Epithelial cell of proximal tubule (primary cell): ENCODE measurements at regions not wholly inside any gene's neighbourhood (a gene's known extent, or its start where the extent isn't known, plus 50 kb on each side); places are given as distances from the start of the nearest gene placed in this dataset.

Experiments used
- DNase-seq: peaks from one replicate; pipeline ENCODE4 v3.0.0-alpha.2; 2011; ENCODE audit warnings: low read depth
- H3K4me3 ChIP-seq: 2 replicates; pipeline ENCODE4 v1.5.1; 2011; ENCODE audit warnings: low read depth, mild to moderate bottlenecking, low read length
- TF ChIP-seq, protein P1 (sequence below): conservative IDR thresholded peaks from 2 replicates; pipeline ENCODE4 v1.5.1; 2012; ENCODE audit warnings: low read depth, mild to moderate bottlenecking, low read length

DNA sequence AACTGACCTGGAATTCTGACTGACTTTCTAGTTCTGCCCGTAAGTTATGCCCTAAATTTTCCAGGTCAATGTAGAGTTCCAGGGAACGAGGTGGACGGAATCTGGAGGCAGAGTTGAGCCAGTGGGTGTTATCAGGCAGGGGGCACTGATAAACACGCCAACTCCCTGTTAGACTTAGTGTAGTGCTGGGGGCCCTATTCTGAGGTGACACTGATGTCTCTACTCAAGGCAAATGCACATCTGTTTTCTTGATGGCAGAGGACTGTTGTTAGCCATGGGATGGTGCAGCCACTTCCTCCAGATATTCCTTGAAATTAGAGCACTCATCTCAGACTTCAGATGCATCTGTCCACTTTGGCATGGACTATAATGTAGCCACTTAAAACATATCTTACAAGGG, 83.5 kb downstream of the C9orf152 start:
- DNase-seq = no peak
- H3K4me3 ChIP-seq = no peak overlapping the region
- TF ChIP-seq, protein P1, sequence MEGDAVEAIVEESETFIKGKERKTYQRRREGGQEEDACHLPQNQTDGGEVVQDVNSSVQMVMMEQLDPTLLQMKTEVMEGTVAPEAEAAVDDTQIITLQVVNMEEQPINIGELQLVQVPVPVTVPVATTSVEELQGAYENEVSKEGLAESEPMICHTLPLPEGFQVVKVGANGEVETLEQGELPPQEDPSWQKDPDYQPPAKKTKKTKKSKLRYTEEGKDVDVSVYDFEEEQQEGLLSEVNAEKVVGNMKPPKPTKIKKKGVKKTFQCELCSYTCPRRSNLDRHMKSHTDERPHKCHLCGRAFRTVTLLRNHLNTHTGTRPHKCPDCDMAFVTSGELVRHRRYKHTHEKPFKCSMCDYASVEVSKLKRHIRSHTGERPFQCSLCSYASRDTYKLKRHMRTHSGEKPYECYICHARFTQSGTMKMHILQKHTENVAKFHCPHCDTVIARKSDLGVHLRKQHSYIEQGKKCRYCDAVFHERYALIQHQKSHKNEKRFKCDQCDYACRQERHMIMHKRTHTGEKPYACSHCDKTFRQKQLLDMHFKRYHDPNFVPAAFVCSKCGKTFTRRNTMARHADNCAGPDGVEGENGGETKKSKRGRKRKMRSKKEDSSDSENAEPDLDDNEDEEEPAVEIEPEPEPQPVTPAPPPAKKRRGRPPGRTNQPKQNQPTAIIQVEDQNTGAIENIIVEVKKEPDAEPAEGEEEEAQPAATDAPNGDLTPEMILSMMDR = no peak

DNA sequence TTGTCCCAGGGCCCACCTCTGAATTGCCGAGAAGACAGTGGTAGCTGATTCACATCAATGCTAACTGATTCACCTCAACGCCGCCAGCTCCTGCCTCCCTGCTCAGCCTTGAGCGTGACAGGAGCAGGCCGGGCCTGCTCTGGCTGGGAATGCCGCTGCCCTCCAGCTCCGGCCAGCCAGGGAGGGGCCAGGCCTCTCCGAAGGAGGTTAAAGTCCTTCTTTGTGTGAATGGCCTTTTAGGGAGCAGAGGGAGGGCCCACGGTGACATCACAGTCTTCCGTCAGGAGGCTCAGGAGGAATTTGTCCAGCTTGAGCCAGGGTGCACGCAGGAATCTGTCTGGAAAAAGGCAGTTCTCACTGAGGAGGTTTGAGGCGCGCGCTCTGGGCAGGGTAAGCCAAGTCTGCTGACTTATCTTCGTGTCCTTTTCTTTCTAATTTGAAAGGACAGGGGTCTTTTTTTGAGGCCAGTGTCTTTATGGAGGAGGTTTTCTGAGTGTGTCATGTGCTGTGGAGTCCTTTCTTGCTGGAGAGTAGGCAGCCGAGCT, 82.7 kb downstream of the C9orf152 start:
- DNase-seq = peak; percentile 87
- H3K4me3 ChIP-seq = peak overlapping the region; percentile 53
- TF ChIP-seq, protein P1 = no peak

- DNase-seq = no peak
- peak overlapping the region; percentile 53 for H3K4me3 ChIP-seq
- TF ChIP-seq, protein P1 = no peak
Measured at GRCh38 chr9:110125763-110126351, 82.1 kb downstream of the C9orf152 start.

DNA sequence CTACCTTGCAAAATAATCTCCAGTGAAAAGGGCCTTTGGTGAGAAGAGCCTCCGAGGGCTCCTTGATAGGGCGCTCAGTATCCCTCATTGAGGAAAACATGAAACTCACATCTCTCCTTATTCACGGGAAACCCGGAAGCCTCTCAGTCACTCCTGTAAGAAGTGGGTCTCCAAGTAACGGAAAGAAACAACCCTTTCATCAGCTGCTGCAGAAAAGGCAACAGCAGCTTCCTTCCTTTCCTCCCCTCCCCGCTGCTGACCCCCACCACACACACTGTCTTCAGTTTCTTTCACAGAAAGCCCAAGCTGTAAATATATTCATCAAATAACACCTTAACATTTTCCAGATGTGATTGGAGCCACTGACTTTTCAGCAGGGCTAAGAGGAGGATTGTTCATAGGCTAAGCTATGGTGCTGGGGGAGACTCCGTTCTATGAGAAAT, 81.4 kb downstream of the C9orf152 start:
- TF ChIP-seq, protein P1 = no peak
- peak overlapping the region; percentile 53 for H3K4me3 ChIP-seq
- no peak for DNase-seq

DNA sequence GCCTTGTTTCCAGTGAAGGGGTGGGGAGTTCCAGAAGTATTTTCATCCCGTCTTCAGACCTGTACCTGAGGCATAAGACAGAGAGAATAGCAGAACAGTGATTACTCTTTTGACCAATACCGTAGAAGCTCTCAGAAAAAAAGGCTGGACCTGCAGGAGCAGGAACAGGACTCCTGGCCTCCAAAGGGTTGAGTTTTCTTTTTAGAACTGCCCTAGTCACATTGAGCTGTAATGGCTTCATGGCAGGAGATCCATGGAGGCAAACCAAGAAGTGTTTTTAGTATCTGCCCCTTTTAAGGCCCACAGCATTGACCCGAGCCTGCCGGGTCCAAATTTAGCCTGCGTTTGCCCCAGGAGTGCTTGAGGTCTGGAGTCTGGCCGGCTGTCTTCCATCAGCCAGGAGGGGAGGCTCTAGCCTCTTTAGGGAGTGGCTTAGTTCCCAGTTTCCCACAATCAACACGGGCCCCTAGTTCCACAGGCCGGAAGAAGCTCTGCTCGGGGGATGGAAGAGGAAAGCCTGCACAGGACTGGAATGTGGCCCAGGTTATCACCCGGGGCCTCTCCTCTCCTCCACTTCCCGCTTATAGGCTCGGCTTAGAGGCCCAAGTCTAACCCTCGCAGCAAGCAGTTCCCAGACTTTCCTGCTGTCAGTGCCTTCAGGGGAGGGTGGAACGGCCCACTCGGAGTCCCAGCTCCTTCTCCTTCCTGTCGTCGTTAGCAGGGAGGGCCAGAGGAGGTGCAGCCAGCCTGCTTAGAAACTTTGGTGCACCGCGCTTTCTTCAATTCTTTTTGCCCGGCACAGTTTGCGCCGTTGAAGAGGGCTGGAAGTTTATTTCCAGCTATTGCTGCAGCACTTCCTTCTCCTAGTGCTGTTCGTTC, 80.7 kb downstream of the C9orf152 start:
- peak overlapping the region; percentile 53 for H3K4me3 ChIP-seq
- no peak for DNase-seq
- TF ChIP-seq, protein P1 = no peak

- DNase-seq = no peak
- TF ChIP-seq, protein P1 = no peak
- H3K4me3 ChIP-seq = no peak overlapping the region
Measured at GRCh38 chr9:110128664-110129329, 79.2 kb downstream of the C9orf152 start.
